GM10266 (cell line): ENCODE measurements at regions not wholly inside any gene's neighbourhood (a gene's known extent, or its start where the extent isn't known, plus 50 kb on each side); places are given as distances from the start of the nearest gene placed in this dataset.

Experiments
- DNase-seq: peaks from one replicate; pipeline ENCODE4 v3.0.0; 2012; ENCODE audit errors: extremely low spot score
- CTCF ChIP-seq: IDR thresholded peaks from 2 replicates; pipeline ENCODE4 v1.5.1; 2012; ENCODE audit warnings: mild to moderate bottlenecking, low read depth; ENCODE audit not compliant: control insufficient read depth, insufficient read depth; ENCODE audit errors: missing control alignments

- DNase-seq: no peak
- TF ChIP-seq CTCF: no peak
These were observed 50.3 kb downstream of the UTRN start for GRCh38 chr6:144335311-144335861.

DNA sequence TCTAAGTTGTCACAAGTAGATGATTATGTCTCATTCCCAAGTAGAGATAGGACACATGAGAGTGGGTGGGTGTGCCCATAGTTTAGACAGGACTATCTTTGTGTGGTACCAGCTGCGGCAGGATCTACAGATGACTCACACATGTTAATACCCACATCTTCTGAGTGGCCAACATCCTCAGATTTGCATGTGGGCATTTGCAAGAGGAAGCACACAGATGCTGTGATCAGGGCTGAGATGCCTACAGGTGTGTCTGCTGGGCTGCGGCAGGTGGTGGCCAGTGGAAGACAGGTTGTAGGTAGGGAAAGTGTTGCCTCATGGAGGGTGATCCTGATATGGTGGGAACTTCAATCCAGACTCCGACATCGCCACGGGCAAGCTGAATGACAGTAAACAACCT lies 50.8 kb downstream of the UTRN start:
- DNase-seq: no peak
- no peak for TF ChIP-seq CTCF

GRCh38 chr6:144336900-144337299 lies 51.8 kb downstream of the UTRN start:
- no peak for DNase-seq
- no peak for TF ChIP-seq CTCF

DNA sequence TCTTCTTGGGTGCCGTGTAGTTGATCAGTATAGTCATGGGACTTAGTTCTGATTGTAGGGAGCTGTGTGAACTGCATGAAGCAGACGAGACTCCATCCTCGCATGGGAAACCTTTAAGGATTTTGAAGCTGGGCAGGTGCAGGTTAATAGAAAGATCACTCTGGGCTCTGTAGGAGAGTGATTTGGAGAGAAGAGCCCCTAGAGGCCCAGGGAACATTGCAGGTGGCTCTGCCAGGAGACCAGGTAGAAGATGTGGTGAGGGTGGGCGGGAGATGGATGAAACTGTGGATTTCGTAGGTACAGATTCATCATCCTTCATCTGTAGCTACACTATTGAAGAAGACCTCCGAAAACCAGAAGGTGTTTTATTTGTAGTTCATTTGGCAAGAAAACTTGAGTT lies 53.3 kb downstream of the UTRN start:
- no peak for DNase-seq
- TF ChIP-seq CTCF: no peak

DNA sequence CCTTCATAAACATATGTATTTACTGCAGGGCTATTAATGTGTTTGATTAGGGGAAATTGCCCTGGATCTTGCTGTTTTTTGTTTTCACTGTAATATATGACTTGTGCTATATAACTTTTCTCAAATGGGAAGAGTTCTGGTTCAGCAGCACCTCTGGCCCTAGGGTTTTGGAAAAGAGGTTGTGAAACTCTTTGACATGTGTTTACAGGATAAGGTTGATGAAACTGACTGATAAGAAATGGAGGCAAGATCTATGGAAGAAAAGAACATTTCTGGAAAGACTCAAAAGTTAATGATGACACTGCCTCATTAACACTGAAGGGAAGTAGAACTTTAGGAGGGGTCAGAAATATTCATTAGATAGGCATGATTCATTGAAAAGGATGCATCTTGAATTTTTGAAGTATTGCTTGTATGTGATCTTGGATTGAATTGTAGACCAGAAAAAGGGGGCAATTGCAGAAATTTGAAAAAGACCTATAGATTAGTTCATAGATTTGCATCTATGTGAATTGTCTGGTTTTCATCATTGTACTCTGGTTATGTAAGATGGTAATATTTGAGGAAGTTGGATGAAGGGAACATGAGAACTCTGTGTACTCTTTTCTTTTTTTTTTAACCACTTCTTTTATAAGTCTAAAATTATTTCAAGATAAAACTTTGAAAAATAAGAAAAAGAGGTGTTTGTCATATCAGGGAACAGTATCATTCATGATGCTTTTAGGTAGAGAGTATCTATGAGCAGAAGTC lies 54.0 kb downstream of the UTRN start:
- no peak for DNase-seq
- TF ChIP-seq CTCF: no peak

- no peak for TF ChIP-seq CTCF
- no peak for DNase-seq
These were observed 54.8 kb downstream of the UTRN start for GRCh38 chr6:144339859-144340452.
